Gastrocnemius medialis (tissue), 4 donors: ENCODE measurements at regions not wholly inside any gene's neighbourhood (a gene's known extent, or its start where the extent isn't known, plus 50 kb on each side); places are given as distances from the start of the nearest gene placed in this dataset.

Experiments used
- CTCF ChIP-seq, 5 experiments: fragments of 450-650 bp in 3 of 5; fragments of 200-600 bp in 2 of 5; sonication (generic) in 2 of 5; IDR thresholded peaks in 4 of 5; conservative IDR thresholded peaks in 1 of 5; 1 replicate in 4 of 5; 2 replicates in 1 of 5; pipeline ENCODE4 v1.5.1; 2016 to 2019; ENCODE audit warnings: antibody characterized with exemption in 5 of 5, mild to moderate bottlenecking in 3 of 5, moderate library complexity in 3 of 5
- POLR2A ChIP-seq, 2 donors: fragments of 450-650 bp; IDR thresholded peaks; one replicate each; pipeline ENCODE4 v1.6.1; 2017; ENCODE audit warnings: antibody characterized with exemption in 2 of 2, mild to moderate bottlenecking in 2 of 2, moderate library complexity in 2 of 2

- TF ChIP-seq CTCF (IDR thresholded peaks at IDR 0.05 in 4 of 5, conservative IDR thresholded peaks at IDR 0.05 in 1 of 5) (no peak), POLR2A (IDR thresholded peaks at IDR 0.05) (no peak)
Measured at GRCh38 chr12:91902860-91903683, 242.6 kb downstream of the BTG1 start.
